ENCODE measurements at regions not wholly inside any gene's neighbourhood (a gene's known extent, or its start where the extent isn't known, plus 50 kb on each side); places are given as distances from the start of the nearest gene placed in this dataset.

GRCh38 chr1:164363980-164364379, 195.0 kb upstream of the PBX1 start:
- TF ChIP-seq POLR2A (IDR thresholded peaks at IDR 0.05): no peak
- TF ChIP-seq CTCF (IDR thresholded peaks at IDR 0.05): no peak

Data from right lobe of liver (tissue), 4 donors.